IPS DF 4.7 (cell line): ENCODE measurements at regions not wholly inside any gene's neighbourhood (a gene's known extent, or its start where the extent isn't known, plus 50 kb on each side); places are given as distances from the start of the nearest gene placed in this dataset.
A peak's percentile ranks its signal among the peaks of the same experiment; 100 is the strongest.

ENCODE experiments used
- DNase-seq: peaks from one replicate; pipeline ENCODE4 v3.0.0-alpha.2; 2013; ENCODE audit warnings: low spot score; ENCODE audit errors: extremely low read depth

DNA sequence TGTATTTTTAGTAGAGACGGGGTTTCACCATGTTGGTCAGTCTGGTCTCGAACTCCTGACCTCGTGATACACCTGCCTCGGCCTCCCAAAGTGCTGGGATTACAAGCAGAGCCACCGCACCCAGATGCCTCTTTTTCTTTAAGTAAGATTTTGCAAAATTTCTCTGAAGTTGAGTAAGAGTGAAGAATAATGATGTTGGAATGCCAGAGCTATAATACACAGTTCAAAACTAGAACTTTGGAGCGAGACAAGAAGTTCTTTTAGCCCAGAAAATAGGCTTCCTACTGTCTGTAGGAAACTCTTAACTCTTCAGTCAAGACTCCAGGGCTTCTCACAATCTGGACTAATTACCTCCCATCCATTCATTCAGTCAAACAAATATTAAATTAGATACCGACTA is 51.4 kb downstream of the MARCHF4 start:
- DNase-seq: no peak

GRCh38 chr2:216319771-216320170 is 52.5 kb downstream of the MARCHF4 start:
- peak; percentile 53 for DNase-seq

DNA sequence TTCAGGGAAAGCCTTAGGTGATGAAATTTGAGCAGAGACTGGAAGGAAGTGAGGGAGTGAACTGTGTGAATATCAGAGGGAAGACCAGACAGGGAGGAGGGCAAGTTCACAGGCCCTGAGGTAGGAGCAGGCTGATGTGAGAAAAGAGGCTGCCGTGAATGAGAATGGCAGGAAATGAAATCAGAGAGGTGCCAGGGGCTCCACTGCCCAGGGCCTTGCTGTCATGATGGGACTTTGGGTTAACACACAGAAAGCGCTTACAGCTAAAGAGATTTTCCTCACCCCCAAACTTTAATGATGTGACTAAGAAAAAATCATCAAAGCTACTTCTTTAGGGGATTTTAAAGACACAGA is 53.8 kb downstream of the MARCHF4 start:
- DNase-seq: no peak

GRCh38 chr2:216317831-216318520 is 54.3 kb downstream of the MARCHF4 start:
- no peak for DNase-seq

- DNase-seq: no peak
Measured at GRCh38 chr2:216316743-216317142, 55.5 kb downstream of the MARCHF4 start.

DNA sequence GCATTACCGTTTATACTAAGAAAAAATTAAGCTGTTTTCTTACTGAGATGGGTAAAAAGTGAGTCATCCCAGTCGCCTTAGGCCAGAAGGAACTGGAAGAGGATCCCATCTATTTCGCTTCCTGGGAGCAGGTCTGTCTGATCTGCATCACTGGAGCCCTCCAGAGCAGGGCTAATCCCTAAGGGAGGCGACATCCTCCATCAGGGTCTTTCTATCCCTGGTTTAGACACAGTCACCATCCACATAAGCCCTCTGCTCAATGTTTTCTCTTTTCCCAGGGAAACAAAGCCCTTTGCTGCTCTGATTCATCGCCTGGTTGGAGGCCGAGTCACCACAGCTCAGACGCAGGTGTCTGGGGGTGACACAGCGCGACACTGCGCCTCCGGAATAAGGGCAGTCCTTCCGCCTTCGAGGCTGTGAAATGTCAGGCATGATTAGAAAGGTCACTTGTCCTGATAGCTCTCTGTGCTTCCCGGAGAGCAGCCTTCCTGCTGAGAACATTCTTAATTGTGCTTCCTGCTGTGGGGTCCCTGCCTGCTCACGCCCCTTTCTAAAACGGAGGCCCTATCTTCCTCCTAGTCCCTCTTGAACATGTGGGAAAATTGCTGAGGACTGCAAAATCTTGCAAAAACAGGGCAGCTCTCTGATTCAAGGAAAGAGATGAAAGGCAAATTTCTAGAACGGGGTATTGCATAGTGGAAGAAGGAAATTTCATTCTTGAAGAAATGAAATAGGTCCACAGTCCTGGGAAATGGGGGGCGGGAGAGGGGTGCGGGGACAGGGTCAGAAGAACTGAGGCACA is 56.3 kb downstream of the MARCHF4 start:
- no peak for DNase-seq

DNA sequence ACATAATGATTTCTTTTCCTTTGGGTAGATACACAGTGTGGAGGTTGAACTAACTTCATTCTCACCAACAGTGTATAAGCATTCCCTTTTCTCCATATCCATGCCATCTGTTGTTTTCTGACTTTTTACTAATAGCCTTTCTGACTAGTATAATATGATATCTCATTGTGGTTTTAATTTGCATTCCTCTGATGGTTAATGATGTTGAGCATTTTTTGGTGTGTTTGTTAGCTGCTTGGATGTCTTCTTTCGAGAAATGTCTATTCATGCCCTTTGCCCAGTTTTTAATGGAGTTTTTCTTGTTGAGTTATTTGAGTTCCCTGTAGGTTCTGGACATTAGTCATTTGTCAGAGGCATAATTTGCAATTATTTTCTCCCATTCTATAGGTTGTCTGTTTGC is 59.8 kb downstream of the MARCHF4 start:
- no peak for DNase-seq

DNA sequence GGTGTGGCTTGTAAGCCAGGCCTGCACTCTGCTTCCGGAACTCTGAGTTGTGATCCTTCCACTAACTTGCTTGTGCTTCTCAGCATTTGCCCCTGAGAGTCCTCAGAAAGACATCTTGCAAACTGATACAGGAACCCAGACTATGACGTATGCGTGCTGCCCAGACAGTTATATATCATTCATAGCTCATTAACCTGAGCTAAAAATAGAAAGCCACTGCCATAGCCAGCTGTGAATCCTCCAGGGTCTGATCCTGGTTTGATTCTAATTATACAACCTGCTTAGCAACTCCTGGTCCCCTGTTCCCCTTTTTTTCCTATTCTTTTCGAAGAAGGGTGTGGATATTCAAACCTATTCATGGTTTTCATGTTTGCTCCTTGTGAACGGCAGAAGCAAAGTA is 63.7 kb downstream of the MARCHF4 start:
- no peak for DNase-seq

- DNase-seq: no peak
Measured at GRCh38 chr2:216307496-216307895, 64.8 kb downstream of the MARCHF4 start.

GRCh38 chr2:216306868-216307267 is 65.4 kb downstream of the MARCHF4 start:
- no peak for DNase-seq

- DNase-seq: no peak
Measured at GRCh38 chr2:216305574-216305973, 66.7 kb downstream of the MARCHF4 start.

GRCh38 chr2:216302981-216303676 is 69.2 kb downstream of the MARCHF4 start:
- no peak for DNase-seq

- DNase-seq: no peak
Measured at GRCh38 chr2:216300906-216301305, 71.4 kb downstream of the MARCHF4 start.

GRCh38 chr2:216299588-216299987 is 72.7 kb downstream of the MARCHF4 start:
- DNase-seq: no peak

GRCh38 chr2:216298719-216299495 is 73.4 kb downstream of the MARCHF4 start:
- no peak for DNase-seq

DNA sequence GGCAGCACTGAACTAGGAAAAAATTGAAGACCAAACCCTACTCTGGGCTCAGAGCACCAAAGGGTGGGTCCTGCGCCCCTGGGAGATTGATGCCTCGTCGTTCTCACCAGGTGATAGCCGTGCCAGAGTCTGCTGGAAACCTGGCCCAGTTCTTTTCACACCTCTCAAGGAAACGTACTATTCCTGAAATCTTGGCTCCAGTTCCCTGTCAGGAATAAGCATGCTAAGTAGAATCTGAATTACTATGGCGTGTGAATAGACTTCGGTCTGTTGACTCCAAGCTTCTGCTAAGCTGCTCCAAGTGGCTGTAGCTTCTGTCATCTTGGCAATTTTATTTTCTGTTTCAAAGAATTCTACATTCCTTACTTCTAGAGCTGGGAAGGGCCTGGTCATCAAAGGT is 75.4 kb downstream of the MARCHF4 start:
- no peak for DNase-seq

DNA sequence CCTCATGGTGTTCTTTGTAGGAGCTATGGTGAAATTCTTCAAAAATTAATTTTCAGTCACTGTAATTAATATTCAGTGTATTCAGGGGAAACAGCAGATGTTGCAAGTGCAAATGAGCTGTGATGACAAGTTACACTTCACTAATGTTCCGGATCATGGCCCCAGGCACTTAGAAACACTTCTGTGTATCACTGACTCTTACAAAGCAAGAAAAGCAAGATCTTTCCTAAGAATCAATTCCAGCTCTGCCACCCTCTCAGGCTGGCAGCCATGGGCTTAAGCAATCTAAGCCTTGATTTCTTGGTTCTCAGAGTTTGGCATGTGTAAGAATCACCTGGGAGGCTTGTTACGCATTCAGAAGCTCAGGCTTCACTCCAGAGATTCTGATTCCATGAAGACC is 78.0 kb downstream of the MARCHF4 start:
- DNase-seq: no peak

DNA sequence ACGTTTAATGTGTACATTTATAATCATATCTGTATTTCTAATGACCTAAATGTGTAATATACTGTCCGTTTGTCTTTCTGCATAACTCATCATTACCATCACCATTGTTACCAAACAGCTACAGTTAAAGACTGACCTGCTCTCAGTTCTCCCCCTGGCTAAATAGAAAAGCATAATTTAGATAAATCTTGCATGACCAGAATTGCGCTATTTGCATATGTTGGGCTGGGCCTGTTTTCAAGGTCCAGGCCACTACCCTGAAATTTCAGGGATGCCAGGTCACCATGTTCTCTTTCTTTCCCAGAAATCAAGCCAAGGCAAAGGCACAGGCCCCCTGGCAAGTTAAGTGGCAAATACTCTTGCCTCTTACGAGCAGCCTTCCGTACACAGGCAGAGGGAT is 78.4 kb downstream of the MARCHF4 start:
- no peak for DNase-seq

GRCh38 chr2:216292886-216293301 is 79.4 kb downstream of the MARCHF4 start:
- no peak for DNase-seq

GRCh38 chr2:216292475-216292874 is 79.8 kb downstream of the MARCHF4 start:
- no peak for DNase-seq

GRCh38 chr2:216289470-216289869 is 82.8 kb downstream of the MARCHF4 start:
- no peak for DNase-seq

DNA sequence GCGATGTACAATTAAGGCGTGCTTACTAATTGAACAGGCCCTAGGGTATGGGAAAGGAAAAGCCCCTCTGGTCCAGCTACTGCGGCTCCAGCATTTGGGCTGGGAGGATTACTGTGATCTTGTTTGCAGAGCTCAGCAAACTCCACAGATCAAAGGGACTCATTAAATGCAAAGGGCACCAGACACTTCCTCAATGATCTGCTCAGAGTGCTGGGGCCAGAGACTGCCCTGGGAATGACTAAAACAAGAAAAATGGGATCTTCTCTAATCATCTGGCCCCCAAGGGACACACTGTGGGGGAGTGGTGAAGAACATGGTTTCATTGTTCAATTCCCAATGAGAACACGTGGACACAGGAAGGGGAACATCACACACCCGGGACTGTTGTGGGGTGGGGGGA is 85.0 kb downstream of the MARCHF4 start:
- DNase-seq: no peak
